ENCODE measurements at regions not wholly inside any gene's neighbourhood (a gene's known extent, or its start where the extent isn't known, plus 50 kb on each side); places are given as distances from the start of the nearest gene placed in this dataset.

GRCh38 chr6:133802861-133803260, 86.1 kb upstream of the TCF21 start:
- Histone ChIP-seq H3K79me1 (ENCODE audit: low read depth in 1 of 2, low read length in 2 of 2) (no peaks in the 10 kb centered on the region), H3K9me1 (ENCODE audit: insufficient read depth, low read length) (no peaks in the 10 kb centered on the region), H3K4ac (ENCODE audit: low read depth, low read length) (no peak overlapping the region), H4K8ac (ENCODE audit: low read depth in 2 of 2, low read length in 2 of 2) (no peak overlapping the region), H2AFZ (replicated peaks; ENCODE audit: low read length, poor library complexity) (no peak overlapping the region), H3K36me3 (ENCODE audit: control insufficient read depth, insufficient read depth, low read length) (no peaks in the 10 kb centered on the region), H4K91ac (ENCODE audit: insufficient read depth, low read depth, low read length) (no peak overlapping the region), H3K4me2 (ENCODE audit: low read depth, low read length) (no peak overlapping the region), H2BK120ac (ENCODE audit: low read depth, low read length) (no peak overlapping the region), H3K4me3 (ENCODE audit: insufficient read depth, low read depth, low read length) (no peak overlapping the region), H3K9ac (ENCODE audit: low read depth, low read length) (no peak overlapping the region), H2AK5ac (ENCODE audit: low read depth, low read length) (no peak overlapping the region), H4K20me1 (ENCODE audit: insufficient read depth, low read length) (no peaks in the 10 kb centered on the region), H2BK15ac (ENCODE audit: low read depth, low read length) (no peak overlapping the region), H3K27me3 (ENCODE audit: control insufficient read depth, insufficient read depth, low read length) (no peaks in the 10 kb centered on the region), H3K18ac (ENCODE audit: low read depth, low read length) (no peak overlapping the region), H3K14ac (replicated peaks; ENCODE audit: low read depth, low read length) (no peak overlapping the region), H3K23ac (ENCODE audit: low read depth, low read length) (no peak overlapping the region), H3K27ac (ENCODE audit: insufficient read depth, low read length) (no peak overlapping the region), H2AK9ac (replicated peaks; ENCODE audit: low read depth, low read length, poor library complexity) (no peak overlapping the region), H3K4me1 (ENCODE audit: control insufficient read depth, insufficient read depth, low read length) (no peaks in the 10 kb centered on the region), H2BK20ac (ENCODE audit: low read depth, low read length) (no peak overlapping the region), H3K9me3 (ENCODE audit: control insufficient read depth, insufficient read depth, low read length) (peaks cover 5% of the 10 kb centered on the region), H3K56ac (ENCODE audit: extremely low read depth, insufficient read depth, low read length) (no peak overlapping the region), H4K5ac (ENCODE audit: low read depth, low read length) (no peak overlapping the region), H2BK5ac (ENCODE audit: low read depth, low read length, poor library complexity, severe bottlenecking) (no peak overlapping the region)
- in situ Hi-C loops (cut with MboI; ENCODE audit: low sequenced_read_pairs), result no loop called here
- BruUV-seq (replicated peaks), result no TSS peak
- ChIA-PET POLR2A (ENCODE audit: unreplicated experiment) (no interaction called here), CTCF (no interaction called here)
- TF ChIP-seq MAZ (IDR thresholded peaks at IDR 0.05; ENCODE audit: borderline replicate concordance, low read depth, low read length), result no peak
- intact Hi-C loops (cut with micrococcal nuclease), result no loop called here
- DNase-seq (no peak), ATAC-seq (ENCODE audit: low read depth) (no peak)
- dilution Hi-C loops (cut with HindIII; ENCODE audit: low sequenced_read_pairs, unreplicated experiment), result no loop called here
- no CpG with 5 or more reads among the region's 1 CpG for WGBS, 2 experiments (ENCODE audit: extremely low coverage in 2 of 2, insufficient read length in 1 of 2)

Measured in IMR-90 (cell line).